ENCODE measurements at regions not wholly inside any gene's neighbourhood (a gene's known extent, or its start where the extent isn't known, plus 50 kb on each side); places are given as distances from the start of the nearest gene placed in this dataset.
"Not testable (repeated sequence)": the region's sequence is repeated elsewhere in the genome, so short reads cannot be mapped to it uniquely, and the experiment has no call there.

DNA sequence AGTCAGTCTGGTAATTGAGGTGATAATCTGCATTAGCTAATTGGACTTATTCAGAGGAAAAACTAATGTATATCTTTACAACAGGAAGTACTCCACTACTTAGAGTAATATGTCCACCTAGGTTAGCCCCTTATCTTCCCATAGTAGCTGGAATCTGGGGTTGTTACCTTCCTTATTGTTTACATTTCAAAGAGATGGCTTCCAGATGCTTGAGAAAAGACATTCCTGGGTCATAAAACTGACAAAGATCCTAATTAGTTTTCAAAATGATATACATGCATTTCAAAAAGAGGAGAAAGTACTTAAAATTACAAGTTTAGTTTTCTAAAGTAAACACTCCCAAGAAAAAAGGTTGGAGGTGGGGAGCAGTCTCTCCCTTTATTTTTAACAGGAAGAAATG, 78.1 kb downstream of the RPL10L start:
- CTCF ChIA-PET = no interaction called here
- no peak overlapping the region for H3K27ac ChIP-seq

DNA sequence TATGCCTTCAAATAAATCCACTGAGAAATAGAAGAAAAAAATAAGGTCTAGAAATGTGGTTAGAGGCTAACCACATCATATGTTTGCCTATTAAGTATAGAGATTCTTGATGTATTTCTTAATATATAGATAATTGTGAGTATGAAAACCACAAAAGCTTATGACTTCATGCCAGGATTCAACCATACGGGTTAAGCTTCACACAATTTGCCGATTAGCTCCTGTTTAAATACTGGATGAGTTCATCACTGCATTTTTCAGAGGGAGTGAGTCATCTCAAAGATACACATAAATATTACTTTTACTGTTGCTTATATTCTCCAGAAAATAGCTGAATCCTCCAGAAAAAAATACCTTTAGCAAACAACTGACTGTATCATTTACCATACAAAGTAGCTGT, 79.6 kb downstream of the RPL10L start:
- ChIA-PET POLR2A (no interaction called here), CTCF (interaction anchor here (1.0 to 1.5 kb wide), 2 partner anchors 9 to 10 kb away, joined by 3 to 5 read pairs; no protein-coding TSS in a partner anchor)
- no peak overlapping the region for H3K27ac ChIP-seq
- DNase-seq (ENCODE audit: low read depth in 1 of 2, low spot score in 1 of 2) (peak in 1 of 2 experiments; percentile 27), ATAC-seq (peak in 1 of 2 experiments; percentile 66; a peak in 3 of 6 replicates), FAIRE-seq (no peak)
- WGBS (ENCODE audit: missing lambda C conversion rate) = 0% methylated on average over 2 of the region's 2 CpGs
- H3K4me3 ChIP-seq = no peak overlapping the region
- peaks cover 22% of the 10 kb centered on the region; the same call in 2 of the 3 replicates for H3K4me1 ChIP-seq
- peak overlapping the region; percentile 62; the same call in 2 of the 3 replicates for H3K4me2 ChIP-seq
- no peaks in the 10 kb centered on the region for H3K9me3 ChIP-seq
- TF ChIP-seq JUNB (IDR thresholded peaks at IDR 0.05) = peak; percentile 30; the same call in 1 of the 2 replicates
- no peak for TF ChIP-seq TP53 (CRISPR knock-in tag; IDR thresholded peaks at IDR 0.05)
- TF ChIP-seq MAZ (IDR thresholded peaks at IDR 0.05; ENCODE audit: borderline replicate concordance, low read depth, low read length) = no peak
- no peak for TF ChIP-seq NFE2L2 (conservative IDR thresholded peaks at IDR 0.05; ENCODE audit: low read length)
- no peak for TF ChIP-seq FOSL2 (IDR thresholded peaks at IDR 0.05)
- peak; percentile 46; the same call in 1 of the 2 replicates for TF ChIP-seq FOSL2 (CRISPR knock-in tag; IDR thresholded peaks at IDR 0.05)
- no peak for TF ChIP-seq NPAS2 (CRISPR knock-in tag; IDR thresholded peaks at IDR 0.05; ENCODE audit: borderline replicate concordance)

More for the DNA sequence above, 78.1 kb downstream of the RPL10L start:
- no peak overlapping the region for H3K4me3 ChIP-seq
- TF ChIP-seq ESRRA (IDR thresholded peaks at IDR 0.05; ENCODE audit: borderline replicate concordance, low read length) (no peak), HOXB13 (CRISPR knock-in tag; IDR thresholded peaks at IDR 0.05; ENCODE audit: low read depth) (no peak), MYC (IDR thresholded peaks at IDR 0.05; ENCODE audit: borderline replicate concordance, low read length) (no peak), CHD2 (IDR thresholded peaks at IDR 0.05; ENCODE audit: low read length, partially characterized antibody) (no peak), MAZ (IDR thresholded peaks at IDR 0.05; ENCODE audit: borderline replicate concordance, low read depth, low read length) (no peak), FOXS1 (CRISPR knock-in tag; IDR thresholded peaks at IDR 0.05) (no peak), FOSL2 (IDR thresholded peaks at IDR 0.05) (no peak), FOSL2 (CRISPR knock-in tag; IDR thresholded peaks at IDR 0.05) (no peak), POLR2A (IDR thresholded peaks at IDR 0.05; ENCODE audit: low read length) (no peak), CBX8 (IDR thresholded peaks at IDR 0.05) (no peak), FOSB (CRISPR knock-in tag; IDR thresholded peaks at IDR 0.05) (no peak), TP53 (CRISPR knock-in tag; IDR thresholded peaks at IDR 0.05) (no peak), EHF (CRISPR knock-in tag; IDR thresholded peaks at IDR 0.05) (no peak), RNF2 (IDR thresholded peaks at IDR 0.05; ENCODE audit: borderline replicate concordance, low read depth) (no peak), SREBF2 (IDR thresholded peaks at IDR 0.05) (no peak), CEBPB (IDR thresholded peaks at IDR 0.05) (no peak), JUNB (IDR thresholded peaks at IDR 0.05) (no peak)
- TF ChIP-seq, protein P1, sequence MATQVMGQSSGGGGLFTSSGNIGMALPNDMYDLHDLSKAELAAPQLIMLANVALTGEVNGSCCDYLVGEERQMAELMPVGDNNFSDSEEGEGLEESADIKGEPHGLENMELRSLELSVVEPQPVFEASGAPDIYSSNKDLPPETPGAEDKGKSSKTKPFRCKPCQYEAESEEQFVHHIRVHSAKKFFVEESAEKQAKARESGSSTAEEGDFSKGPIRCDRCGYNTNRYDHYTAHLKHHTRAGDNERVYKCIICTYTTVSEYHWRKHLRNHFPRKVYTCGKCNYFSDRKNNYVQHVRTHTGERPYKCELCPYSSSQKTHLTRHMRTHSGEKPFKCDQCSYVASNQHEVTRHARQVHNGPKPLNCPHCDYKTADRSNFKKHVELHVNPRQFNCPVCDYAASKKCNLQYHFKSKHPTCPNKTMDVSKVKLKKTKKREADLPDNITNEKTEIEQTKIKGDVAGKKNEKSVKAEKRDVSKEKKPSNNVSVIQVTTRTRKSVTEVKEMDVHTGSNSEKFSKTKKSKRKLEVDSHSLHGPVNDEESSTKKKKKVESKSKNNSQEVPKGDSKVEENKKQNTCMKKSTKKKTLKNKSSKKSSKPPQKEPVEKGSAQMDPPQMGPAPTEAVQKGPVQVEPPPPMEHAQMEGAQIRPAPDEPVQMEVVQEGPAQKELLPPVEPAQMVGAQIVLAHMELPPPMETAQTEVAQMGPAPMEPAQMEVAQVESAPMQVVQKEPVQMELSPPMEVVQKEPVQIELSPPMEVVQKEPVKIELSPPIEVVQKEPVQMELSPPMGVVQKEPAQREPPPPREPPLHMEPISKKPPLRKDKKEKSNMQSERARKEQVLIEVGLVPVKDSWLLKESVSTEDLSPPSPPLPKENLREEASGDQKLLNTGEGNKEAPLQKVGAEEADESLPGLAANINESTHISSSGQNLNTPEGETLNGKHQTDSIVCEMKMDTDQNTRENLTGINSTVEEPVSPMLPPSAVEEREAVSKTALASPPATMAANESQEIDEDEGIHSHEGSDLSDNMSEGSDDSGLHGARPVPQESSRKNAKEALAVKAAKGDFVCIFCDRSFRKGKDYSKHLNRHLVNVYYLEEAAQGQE (IDR thresholded peaks at IDR 0.05) = no peak
- TF ChIP-seq, protein P2, sequence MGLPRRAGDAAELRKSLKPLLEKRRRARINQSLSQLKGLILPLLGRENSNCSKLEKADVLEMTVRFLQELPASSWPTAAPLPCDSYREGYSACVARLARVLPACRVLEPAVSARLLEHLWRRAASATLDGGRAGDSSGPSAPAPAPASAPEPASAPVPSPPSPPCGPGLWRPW (IDR thresholded peaks at IDR 0.05) = no peak
- no peak for DNase-seq (ENCODE audit: low read depth in 1 of 2, low spot score in 1 of 2)
- no peaks in the 10 kb centered on the region for H3K9me3 ChIP-seq
- no peak overlapping the region for H3K4me2 ChIP-seq
- no peak for ATAC-seq
- POLR2A ChIA-PET = no interaction called here
- H3K4me1 ChIP-seq = peaks cover 22% of the 10 kb centered on the region; the same call in 2 of the 3 replicates
- FAIRE-seq = no peak

DNA sequence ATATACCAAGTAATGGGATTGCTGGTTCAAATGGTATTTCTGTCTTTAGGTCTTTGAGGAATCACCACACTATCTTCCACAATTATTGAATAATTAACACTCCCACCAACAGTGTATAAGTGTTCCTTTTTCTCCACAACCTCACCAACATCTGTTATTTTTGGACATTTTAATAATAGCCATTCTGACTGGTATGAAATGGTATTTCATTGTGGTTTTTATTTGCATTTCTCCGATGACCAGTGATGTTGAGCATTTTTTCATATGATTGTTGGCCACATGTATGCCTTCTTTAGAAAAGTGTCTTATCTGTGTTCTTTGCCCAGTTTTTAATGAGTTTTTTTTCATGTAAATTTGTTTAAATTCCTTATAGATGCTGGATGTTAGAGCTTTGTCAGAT, 83.4 kb downstream of the RPL10L start:
- H3K9me3 ChIP-seq; FAIRE-seq; H3K27ac ChIP-seq; DNase-seq (ENCODE audit: low read depth in 1 of 2, low spot score in 1 of 2); H3K4me3 ChIP-seq; POLR2A ChIA-PET; ATAC-seq; H3K4me2 ChIP-seq; CTCF ChIA-PET: not testable (repeated sequence)
- 0% methylated on average over 1 of the region's 1 CpG for whole genome bisulfite sequencing (ENCODE audit: missing lambda C conversion rate)
- peaks cover 12% of the 10 kb centered on the region; the same call in 2 of the 3 replicates for H3K4me1 ChIP-seq

All from A549 (cell line).